C4-2B (cell line): ENCODE measurements at regions not wholly inside any gene's neighbourhood (a gene's known extent, or its start where the extent isn't known, plus 50 kb on each side); places are given as distances from the start of the nearest gene placed in this dataset.

Experiments used
- H3K27ac ChIP-seq: fragments of 450-650 bp; 2 replicates; pipeline ENCODE4 v1.5.1; 2017
- ZFX ChIP-seq: fragments of 450-650 bp; IDR thresholded peaks from 2 replicates; pipeline ENCODE4 v1.6.1; 2017
- TF ChIP-seq, protein P1 (sequence below): fragments of 450-650 bp; conservative IDR thresholded peaks from 2 replicates; pipeline ENCODE4 v1.5.1; 2017; ENCODE audit warnings: mild to moderate bottlenecking

DNA sequence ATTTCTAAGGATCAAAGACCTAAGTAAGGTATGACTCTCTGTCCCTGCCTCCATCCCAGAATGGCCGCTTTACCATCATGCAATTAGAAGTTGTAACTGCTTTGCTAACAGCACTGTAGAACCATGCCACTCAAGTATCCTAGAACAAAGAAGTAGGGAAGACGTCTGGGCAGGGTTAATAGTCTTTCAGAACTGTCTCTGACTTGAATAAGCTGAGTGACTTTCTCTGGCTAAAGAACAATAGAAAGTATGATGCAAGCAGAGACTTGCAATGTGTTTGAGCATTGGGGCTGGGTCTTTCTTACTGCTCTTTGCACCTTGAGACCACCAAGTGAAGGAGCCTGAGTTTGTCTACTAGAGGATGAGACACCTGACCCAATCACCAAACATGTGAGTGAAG is 279.6 kb upstream of the JAG1 start:
- no peak overlapping the region for H3K27ac ChIP-seq
- no peak for TF ChIP-seq ZFX
- TF ChIP-seq, protein P1, sequence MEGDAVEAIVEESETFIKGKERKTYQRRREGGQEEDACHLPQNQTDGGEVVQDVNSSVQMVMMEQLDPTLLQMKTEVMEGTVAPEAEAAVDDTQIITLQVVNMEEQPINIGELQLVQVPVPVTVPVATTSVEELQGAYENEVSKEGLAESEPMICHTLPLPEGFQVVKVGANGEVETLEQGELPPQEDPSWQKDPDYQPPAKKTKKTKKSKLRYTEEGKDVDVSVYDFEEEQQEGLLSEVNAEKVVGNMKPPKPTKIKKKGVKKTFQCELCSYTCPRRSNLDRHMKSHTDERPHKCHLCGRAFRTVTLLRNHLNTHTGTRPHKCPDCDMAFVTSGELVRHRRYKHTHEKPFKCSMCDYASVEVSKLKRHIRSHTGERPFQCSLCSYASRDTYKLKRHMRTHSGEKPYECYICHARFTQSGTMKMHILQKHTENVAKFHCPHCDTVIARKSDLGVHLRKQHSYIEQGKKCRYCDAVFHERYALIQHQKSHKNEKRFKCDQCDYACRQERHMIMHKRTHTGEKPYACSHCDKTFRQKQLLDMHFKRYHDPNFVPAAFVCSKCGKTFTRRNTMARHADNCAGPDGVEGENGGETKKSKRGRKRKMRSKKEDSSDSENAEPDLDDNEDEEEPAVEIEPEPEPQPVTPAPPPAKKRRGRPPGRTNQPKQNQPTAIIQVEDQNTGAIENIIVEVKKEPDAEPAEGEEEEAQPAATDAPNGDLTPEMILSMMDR = no peak

DNA sequence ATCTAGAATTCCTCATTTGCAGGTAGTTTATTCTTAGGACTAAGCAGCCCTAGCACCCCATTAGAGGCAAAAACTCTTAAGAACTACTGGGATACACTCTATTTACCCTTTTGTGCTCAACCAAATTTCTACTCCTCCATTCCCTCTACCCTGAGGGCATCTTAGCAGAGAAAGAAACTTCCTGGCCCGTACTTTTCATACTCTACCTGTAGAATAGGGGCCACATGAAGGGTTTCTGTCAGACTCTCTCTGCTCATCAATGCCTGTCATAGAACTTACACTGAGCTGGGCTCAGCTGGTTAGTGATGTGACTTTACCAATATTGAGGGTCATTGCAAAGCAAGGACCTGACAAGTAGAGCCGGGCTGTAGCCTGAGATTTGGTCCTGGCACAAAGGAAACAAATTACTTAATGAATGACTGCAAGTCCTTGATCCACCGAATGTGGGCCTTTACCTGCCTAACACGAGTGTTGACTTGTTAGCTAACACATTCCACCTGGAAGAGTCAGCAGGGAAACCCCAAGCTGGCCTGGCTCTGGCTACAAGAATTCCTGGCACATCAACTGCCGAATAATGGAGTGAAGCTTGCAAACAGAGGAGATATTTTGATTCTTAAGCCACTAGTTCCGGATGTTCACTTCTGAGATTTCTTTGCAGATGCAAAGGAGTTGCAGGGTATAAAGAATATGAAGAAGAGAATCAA is 280.5 kb upstream of the JAG1 start:
- no peak for TF ChIP-seq ZFX
- TF ChIP-seq, protein P1 = no peak

DNA sequence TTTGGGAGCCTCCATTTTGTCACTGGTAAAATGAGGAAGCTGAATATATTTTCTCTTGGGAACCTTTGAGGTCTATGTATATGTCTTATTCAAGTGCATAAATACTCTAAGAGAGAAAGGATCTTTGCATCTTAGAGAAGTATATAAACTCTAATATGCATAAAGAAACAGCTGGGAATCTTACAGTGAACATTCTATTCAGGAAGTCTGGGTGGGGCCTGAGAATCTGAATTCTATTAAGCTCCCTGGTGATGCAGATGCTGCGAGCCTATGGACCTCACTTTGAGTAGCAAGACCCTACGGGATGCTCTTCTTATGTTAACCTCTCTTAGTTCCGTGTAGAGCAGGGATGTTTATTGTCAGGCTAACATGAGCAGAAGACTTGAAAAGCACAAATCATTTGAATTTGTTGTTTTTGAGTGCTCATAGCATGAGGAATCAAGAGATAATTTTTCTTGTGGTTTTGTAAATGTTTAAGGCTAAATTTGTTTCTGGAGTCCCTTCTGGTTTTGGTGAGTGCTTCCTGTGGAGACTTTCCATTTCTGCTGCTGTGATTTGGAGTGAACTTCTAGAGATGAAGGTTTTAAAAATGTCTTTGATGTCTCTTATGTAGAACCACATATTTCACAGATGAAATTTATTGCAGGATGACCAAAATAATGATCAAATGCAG is 281.2 kb upstream of the JAG1 start:
- TF ChIP-seq, protein P1 = no peak
- TF ChIP-seq ZFX = no peak

More for the DNA sequence above, 280.5 kb upstream of the JAG1 start:
- no peak overlapping the region for H3K27ac ChIP-seq

DNA sequence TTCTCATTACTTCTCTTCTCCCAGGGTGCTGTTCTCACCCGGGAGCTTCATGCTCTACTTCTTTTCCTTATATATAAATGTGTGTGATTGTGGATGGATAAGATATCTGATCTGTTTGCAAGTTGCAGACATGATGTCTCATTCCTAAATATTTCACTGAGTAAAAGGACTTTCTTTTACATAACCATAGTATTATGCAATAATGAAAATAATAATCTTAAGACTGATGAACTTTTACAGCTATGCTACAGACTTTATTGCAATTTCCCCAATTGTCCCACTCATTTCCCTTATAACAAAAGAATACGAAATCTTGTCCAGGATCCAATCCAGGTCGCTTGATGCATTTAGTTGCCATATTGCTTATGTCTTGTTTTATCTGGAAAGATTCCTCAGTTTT is 284.5 kb upstream of the JAG1 start:
- TF ChIP-seq ZFX = no peak
- TF ChIP-seq, protein P1 = no peak
- no peak overlapping the region for H3K27ac ChIP-seq

More for the DNA sequence above, 281.2 kb upstream of the JAG1 start:
- no peak overlapping the region for H3K27ac ChIP-seq

DNA sequence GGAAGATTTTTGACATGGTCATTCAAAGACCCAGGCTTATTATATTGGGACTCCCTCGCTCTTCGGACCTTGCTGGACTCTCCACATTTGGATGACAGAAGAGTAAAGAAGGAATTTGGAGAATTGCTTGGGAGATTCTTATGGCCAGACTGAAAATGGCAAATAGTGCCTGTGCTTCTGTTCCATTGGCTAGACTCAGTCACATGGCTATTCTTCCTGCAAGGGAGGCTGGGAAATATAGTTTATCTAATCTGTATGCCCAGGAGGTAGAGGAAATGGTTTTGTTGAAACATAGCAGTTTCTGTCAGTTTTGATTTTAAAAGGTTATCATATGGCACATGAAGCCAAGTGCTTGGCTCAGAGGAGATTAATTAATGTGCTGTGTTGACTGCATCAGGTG is 286.6 kb upstream of the JAG1 start:
- H3K27ac ChIP-seq = no peak overlapping the region
- TF ChIP-seq, protein P1 = no peak
- no peak for TF ChIP-seq ZFX

DNA sequence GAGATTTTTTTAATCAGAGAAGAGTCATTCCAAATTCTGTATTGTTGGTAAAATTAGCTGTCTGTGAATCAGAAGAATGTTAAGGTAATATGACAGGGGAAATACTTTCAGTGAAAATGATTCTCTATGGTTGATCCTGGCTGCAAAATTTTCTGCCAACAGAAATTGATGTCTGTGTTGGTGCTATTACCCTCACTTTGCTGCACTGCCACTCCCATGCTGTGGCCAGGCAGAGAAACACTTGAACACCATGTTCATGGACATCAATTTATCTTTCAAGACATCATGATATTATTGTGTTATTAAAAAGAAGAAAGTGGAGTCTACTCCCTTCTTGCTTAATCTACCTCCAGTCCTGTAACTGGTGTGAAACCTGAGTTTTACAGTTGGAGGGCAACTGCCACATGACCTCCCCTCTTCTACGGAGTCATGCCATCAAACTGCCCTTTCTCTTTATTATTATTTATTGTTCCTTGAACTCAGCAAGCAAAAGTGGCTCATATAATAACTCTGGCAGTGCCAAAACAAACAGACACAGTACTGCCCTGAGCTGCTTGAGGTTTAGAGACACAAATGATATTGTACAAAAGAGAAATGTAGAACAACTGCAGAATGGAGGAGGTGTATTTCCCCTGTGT is 288.0 kb upstream of the JAG1 start:
- H3K27ac ChIP-seq = peak overlapping the region; percentile 45; the same call in 1 of the 2 replicates
- TF ChIP-seq ZFX = no peak
- TF ChIP-seq, protein P1 = peak; percentile 42

DNA sequence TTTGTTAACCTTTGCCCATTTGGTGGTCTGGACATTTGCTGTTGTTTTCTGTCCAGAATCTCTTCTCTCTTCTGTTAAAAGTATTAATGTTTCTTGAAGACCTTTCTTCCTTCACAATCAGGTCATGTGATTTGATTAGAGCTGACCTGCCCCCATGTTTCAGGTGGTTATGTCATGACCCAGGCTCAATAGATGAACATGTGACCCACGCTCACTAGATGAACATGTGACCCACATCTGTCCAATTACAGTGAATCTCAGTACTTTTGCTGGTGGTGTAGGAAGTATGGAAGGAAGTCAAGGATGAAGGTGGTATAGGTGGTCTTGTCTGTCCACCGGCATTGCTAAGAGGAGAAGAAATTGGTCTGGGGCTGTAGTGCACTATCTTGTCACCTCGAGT is 289.1 kb upstream of the JAG1 start:
- TF ChIP-seq, protein P1 = no peak
- no peak for TF ChIP-seq ZFX

More for the DNA sequence above, 289.1 kb upstream of the JAG1 start:
- no peak overlapping the region for H3K27ac ChIP-seq
